PFSK-1 (cell line): ENCODE measurements at regions not wholly inside any gene's neighbourhood (a gene's known extent, or its start where the extent isn't known, plus 50 kb on each side); places are given as distances from the start of the nearest gene placed in this dataset.

Experiments
- FOXP2 ChIP-seq: optimal IDR thresholded peaks from 2 replicates; pipeline ENCODE3; 2011; ENCODE audit warnings: borderline replicate concordance, control low read depth, inconsistent platforms; ENCODE audit not compliant: insufficient read depth; ENCODE audit errors: extremely low read length, extremely low read depth
- TF ChIP-seq, protein P1 (sequence below), 2 experiments: IDR thresholded peaks; 2 replicates each; pipeline versions ENCODE4 v1.6.1 to v1.8.0; 2011 to 2012; ENCODE audit warnings: low read depth in 2 of 2, low read length in 2 of 2, control low read depth in 1 of 2, inconsistent platforms in 1 of 2, mild to moderate bottlenecking in 1 of 2, moderate library complexity in 1 of 2; ENCODE audit not compliant: insufficient read depth in 1 of 2

DNA sequence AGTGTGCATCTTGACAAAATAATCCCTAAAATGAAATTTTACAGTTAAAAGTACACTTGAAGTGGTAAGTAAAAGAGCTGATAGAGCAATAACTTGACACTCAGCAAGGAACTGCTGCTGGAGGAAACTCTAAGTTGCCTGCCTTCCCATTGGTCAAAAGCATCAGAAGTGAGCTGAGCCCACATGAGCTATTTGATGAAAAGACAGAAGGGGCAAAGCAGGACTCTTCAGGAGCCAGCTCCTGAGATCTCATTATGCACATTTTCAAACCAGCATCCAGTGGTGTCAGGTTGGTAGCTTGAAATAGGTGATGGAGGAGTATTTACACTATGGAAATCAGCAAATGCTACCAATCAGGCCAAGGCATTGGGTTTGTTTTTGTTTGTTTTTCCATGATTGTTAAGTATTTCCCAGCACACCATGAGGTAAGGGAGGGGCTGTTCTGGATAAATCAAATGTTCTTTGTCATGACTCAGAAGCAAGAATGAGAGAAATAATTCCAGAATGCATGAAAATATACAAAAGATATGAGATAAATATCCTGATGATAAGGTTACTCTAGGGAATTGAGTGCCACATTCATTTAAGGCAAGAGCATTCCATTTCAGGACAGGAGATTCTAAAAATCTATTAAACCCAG is 316.6 kb downstream of the SNX13 start:
- TF ChIP-seq, protein P1, sequence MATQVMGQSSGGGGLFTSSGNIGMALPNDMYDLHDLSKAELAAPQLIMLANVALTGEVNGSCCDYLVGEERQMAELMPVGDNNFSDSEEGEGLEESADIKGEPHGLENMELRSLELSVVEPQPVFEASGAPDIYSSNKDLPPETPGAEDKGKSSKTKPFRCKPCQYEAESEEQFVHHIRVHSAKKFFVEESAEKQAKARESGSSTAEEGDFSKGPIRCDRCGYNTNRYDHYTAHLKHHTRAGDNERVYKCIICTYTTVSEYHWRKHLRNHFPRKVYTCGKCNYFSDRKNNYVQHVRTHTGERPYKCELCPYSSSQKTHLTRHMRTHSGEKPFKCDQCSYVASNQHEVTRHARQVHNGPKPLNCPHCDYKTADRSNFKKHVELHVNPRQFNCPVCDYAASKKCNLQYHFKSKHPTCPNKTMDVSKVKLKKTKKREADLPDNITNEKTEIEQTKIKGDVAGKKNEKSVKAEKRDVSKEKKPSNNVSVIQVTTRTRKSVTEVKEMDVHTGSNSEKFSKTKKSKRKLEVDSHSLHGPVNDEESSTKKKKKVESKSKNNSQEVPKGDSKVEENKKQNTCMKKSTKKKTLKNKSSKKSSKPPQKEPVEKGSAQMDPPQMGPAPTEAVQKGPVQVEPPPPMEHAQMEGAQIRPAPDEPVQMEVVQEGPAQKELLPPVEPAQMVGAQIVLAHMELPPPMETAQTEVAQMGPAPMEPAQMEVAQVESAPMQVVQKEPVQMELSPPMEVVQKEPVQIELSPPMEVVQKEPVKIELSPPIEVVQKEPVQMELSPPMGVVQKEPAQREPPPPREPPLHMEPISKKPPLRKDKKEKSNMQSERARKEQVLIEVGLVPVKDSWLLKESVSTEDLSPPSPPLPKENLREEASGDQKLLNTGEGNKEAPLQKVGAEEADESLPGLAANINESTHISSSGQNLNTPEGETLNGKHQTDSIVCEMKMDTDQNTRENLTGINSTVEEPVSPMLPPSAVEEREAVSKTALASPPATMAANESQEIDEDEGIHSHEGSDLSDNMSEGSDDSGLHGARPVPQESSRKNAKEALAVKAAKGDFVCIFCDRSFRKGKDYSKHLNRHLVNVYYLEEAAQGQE (IDR thresholded peaks at IDR 0.05; ENCODE audit: insufficient read depth in 1 of 2, low read depth in 2 of 2, low read length in 2 of 2): no peak
- TF ChIP-seq FOXP2: no peak
